Stomach (tissue), 4 donors: ENCODE measurements at regions not wholly inside any gene's neighbourhood (a gene's known extent, or its start where the extent isn't known, plus 50 kb on each side); places are given as distances from the start of the nearest gene placed in this dataset.

Source experiments
- POLR2A ChIP-seq, 4 donors: fragments of 450-650 bp; IDR thresholded peaks; one replicate each; pipeline ENCODE4 v1.6.1; 2016; ENCODE audit warnings: antibody characterized with exemption in 4 of 4, control low read depth in 2 of 4, mild to moderate bottlenecking in 1 of 4, moderate library complexity in 1 of 4
- POLR2AphosphoS5 ChIP-seq, 3 donors: sonication (generic); formaldehyde crosslinking; IDR thresholded peaks; one replicate each; pipeline ENCODE4 v1.6.1; 2016; ENCODE audit warnings: antibody characterized with exemption in 3 of 3

GRCh38 chr12:4984971-4985370, 58.7 kb upstream of the KCNA5 start:
- TF ChIP-seq POLR2AphosphoS5 (IDR thresholded peaks at IDR 0.05) (no peak), POLR2A (IDR thresholded peaks at IDR 0.05) (no peak)
